Neuronal stem cell (in vitro differentiated cells): ENCODE measurements at regions not wholly inside any gene's neighbourhood (a gene's known extent, or its start where the extent isn't known, plus 50 kb on each side); places are given as distances from the start of the nearest gene placed in this dataset.

Source experiments
- DNase-seq: peaks from one replicate; pipeline ENCODE4 v3.0.0-alpha.2; 2013; ENCODE audit warnings: low spot score
- H2AFZ ChIP-seq: one replicate; pipeline ENCODE4 v1.6.1; 2013; ENCODE audit warnings: mild to moderate bottlenecking, low read length, inconsistent platforms
- H2AK5ac ChIP-seq: 2 replicates; pipeline ENCODE4 v1.6.1; 2013; ENCODE audit warnings: low read depth, mild to moderate bottlenecking, inconsistent platforms, low read length, moderate library complexity, mixed read lengths
- H2BK120ac ChIP-seq: 2 replicates; pipeline ENCODE4 v1.6.1; 2013; ENCODE audit warnings: low read depth, mild to moderate bottlenecking, inconsistent platforms, low read length, moderate library complexity, mixed read lengths
- H2BK12ac ChIP-seq: one replicate; pipeline ENCODE4 v1.6.1; 2013; ENCODE audit warnings: low read length, inconsistent platforms
- H2BK15ac ChIP-seq: 2 replicates; pipeline ENCODE4 v1.6.1; 2013; ENCODE audit warnings: mild to moderate bottlenecking, low read length, inconsistent platforms, mixed read lengths
- H2BK5ac ChIP-seq: one replicate; pipeline ENCODE4 v1.6.1; 2013; ENCODE audit warnings: inconsistent platforms, mild to moderate bottlenecking, low read length, moderate library complexity
- H3K14ac ChIP-seq: one replicate; pipeline ENCODE4 v1.6.1; 2013; ENCODE audit warnings: low read length, inconsistent platforms
- H3K18ac ChIP-seq: 2 replicates; pipeline ENCODE4 v1.6.1; 2013; ENCODE audit warnings: low read length, inconsistent platforms
- H3K23ac ChIP-seq: 2 replicates; pipeline ENCODE4 v1.6.1; 2013; ENCODE audit warnings: low read depth, mild to moderate bottlenecking, mixed read lengths, low read length, inconsistent platforms; ENCODE audit not compliant: poor library complexity
- H3K27ac ChIP-seq: replicated peaks from 3 replicates; pipeline ENCODE4 v1.5.1; 2013; ENCODE audit warnings: low read length, inconsistent platforms
- H3K27me3 ChIP-seq, 3 experiments: 2 replicates each; pipeline ENCODE4 v1.6.1; 2013; ENCODE audit warnings: low read length in 3 of 3, mild to moderate bottlenecking in 2 of 3, inconsistent platforms in 1 of 3, low read depth in 1 of 3, mixed read lengths in 1 of 3, moderate library complexity in 1 of 3; ENCODE audit not compliant: control insufficient read depth in 3 of 3, insufficient read depth in 3 of 3
- H3K36me3 ChIP-seq, 2 donors: replicated peaks in 1 of 2; 2 replicates each; pipeline ENCODE4 v1.6.1; 2013; ENCODE audit warnings: low read length in 2 of 2; ENCODE audit not compliant: control insufficient read depth in 2 of 2, insufficient read depth in 2 of 2
- H3K4ac ChIP-seq: 2 replicates; pipeline ENCODE4 v1.6.1; 2013; ENCODE audit warnings: inconsistent platforms, mild to moderate bottlenecking, low read length, moderate library complexity
- H3K4me1 ChIP-seq, 2 donors: 1 replicate in 1 of 2; 2 replicates in 1 of 2; pipeline ENCODE4 v1.6.1; 2013; ENCODE audit warnings: low read length in 2 of 2, low read depth in 1 of 2; ENCODE audit not compliant: control insufficient read depth in 2 of 2, insufficient read depth in 1 of 2
- H3K4me2 ChIP-seq: one replicate; pipeline ENCODE4 v1.6.1; 2013; ENCODE audit warnings: mild to moderate bottlenecking, low read length, inconsistent platforms; ENCODE audit not compliant: insufficient read depth, poor library complexity, severe bottlenecking
- H3K4me3 ChIP-seq, 2 donors: 2 replicates each; pipeline ENCODE4 v1.5.1; 2013; ENCODE audit warnings: low read length in 2 of 2, mild to moderate bottlenecking in 2 of 2, inconsistent platforms in 1 of 2, moderate library complexity in 1 of 2
- H3K79me1 ChIP-seq: one replicate; pipeline ENCODE4 v1.6.1; 2013; ENCODE audit warnings: low read depth, mild to moderate bottlenecking, inconsistent platforms, low read length, moderate library complexity
- H3K9ac ChIP-seq: one replicate; pipeline ENCODE4 v1.6.1; 2013; ENCODE audit warnings: mild to moderate bottlenecking, low read depth, low read length, inconsistent platforms; ENCODE audit not compliant: poor library complexity
- H3K9me3 ChIP-seq, 2 donors: replicated peaks in 1 of 2; 2 replicates each; pipeline versions ENCODE3 to v1.6.1; 2013; ENCODE audit warnings: low read length in 2 of 2, mild to moderate bottlenecking in 2 of 2, inconsistent platforms in 1 of 2, low read depth in 1 of 2, mixed read lengths in 1 of 2, moderate library complexity in 1 of 2; ENCODE audit not compliant: control insufficient read depth in 2 of 2, insufficient read depth in 1 of 2
- H4K8ac ChIP-seq: one replicate; pipeline ENCODE4 v1.6.1; 2013; ENCODE audit warnings: low read depth, mild to moderate bottlenecking, inconsistent platforms, low read length, moderate library complexity
- H4K91ac ChIP-seq: one replicate; pipeline ENCODE4 v1.6.1; 2013; ENCODE audit warnings: low read length, low read depth, mild to moderate bottlenecking, inconsistent platforms; ENCODE audit not compliant: poor library complexity
- WGBS, 2 donors: extraction: QIAGEN DNeasy Blood & Tissue Kit; methylation state at CpG; one replicate each; pipeline ENCODE4 v1.1.7; 2013; ENCODE audit warnings: missing lambda C conversion rate in 2 of 2, mixed read lengths in 1 of 2; ENCODE audit not compliant: insufficient read length in 2 of 2, insufficient replicate concordance in 1 of 2; ENCODE audit errors: extremely low coverage in 2 of 2; 5-methylcytosine and 5-hydroxymethylcytosine counted together

DNA sequence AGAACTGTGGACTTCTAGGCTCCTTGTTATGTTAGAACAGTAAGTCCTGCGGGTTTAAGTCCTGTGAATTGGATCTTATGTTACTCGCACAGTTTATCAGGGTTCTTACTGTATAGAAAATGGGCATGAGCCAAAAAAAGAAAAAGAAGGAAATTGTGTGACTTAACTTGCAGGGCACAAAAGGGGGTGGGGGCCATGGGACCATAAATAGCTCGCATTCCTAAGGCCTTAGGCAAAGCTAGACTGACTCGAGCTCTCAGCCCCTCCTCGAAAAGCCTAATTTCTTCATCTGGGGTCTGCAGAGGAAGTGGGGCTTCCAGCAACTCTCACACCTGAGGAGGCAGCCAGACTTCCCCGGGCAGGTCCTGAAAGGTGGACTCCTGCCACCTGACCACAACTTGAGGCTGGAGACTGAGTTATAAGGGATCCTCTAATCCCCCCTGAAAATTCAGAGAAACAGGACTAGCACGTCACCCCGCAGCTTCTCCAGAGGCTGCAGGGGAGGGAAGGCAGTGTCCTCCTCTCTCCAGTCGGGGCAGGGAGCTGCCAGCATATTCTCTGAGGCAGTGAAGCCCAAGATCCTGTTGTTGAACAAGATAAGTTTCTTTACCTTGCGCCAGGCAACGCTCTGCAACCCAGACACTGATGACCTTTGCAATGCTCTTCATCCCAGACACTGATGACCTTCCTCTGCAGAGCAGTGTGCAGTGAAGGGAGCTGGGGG is 280.5 kb downstream of the PCNX1 start:
- Histone ChIP-seq H4K8ac (no peak overlapping the region), H2AK5ac (peak overlapping the region; percentile 53), H3K9ac (no peak overlapping the region), H2BK5ac (no peak overlapping the region), H3K9me3 (peaks cover 0 to 6% of the 10 kb centered on the region in 2 donors), H4K91ac (no peak overlapping the region), H3K23ac (no peak overlapping the region), H3K4me1 (peaks cover 8% of the 10 kb centered on the region in 2 donors), H3K79me1 (no peaks in the 10 kb centered on the region), H3K36me3 (no peaks in the 10 kb centered on the region), H3K14ac (no peak overlapping the region), H3K27ac (no peak overlapping the region), H3K4ac (no peak overlapping the region), H2BK15ac (no peak overlapping the region), H3K4me2 (no peak overlapping the region), H3K18ac (peak overlapping the region; percentile 54), H3K4me3 (no peak overlapping the region), H3K27me3 (no peaks in the 10 kb centered on the region), H2AFZ (no peak overlapping the region), H2BK120ac (no peak overlapping the region), H2BK12ac (no peak overlapping the region)
- no CpG with 5 or more reads among the region's 11 CpGs for WGBS, 2 donors
- DNase-seq = no peak

DNA sequence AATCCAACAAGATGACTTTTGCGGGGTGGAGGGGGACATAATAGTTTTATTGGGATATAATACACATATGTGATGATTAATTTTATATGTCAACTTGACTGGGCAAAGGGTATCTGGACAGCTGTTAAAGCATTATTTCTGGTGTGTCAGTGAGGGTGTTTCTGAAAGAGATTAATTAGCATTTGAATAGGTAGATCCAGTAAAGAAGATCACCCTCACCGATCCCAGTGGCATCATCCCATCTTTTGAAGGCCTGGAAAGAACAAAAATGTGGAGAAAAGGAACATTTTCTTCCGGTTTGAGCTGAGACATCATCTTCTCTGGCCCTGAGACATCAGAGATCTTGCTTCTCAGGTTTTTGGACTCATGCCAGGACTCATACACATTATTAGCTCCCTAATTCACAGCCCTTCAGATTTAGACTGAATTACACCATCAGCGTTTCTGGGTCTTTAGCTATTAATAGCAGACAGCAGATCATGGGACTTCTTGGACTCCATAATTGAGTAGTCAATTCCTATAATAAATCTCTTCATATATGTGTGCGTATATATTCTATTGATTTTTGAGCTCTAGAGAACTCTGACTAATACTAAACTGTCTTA is 283.6 kb downstream of the PCNX1 start:
- Histone ChIP-seq H2BK12ac (no peak overlapping the region), H3K4me1 (peaks cover 8 to 11% of the 10 kb centered on the region in 2 donors), H3K4me2 (no peak overlapping the region), H3K9me3 (peaks cover 0 to 6% of the 10 kb centered on the region in 2 donors), H3K9ac (no peak overlapping the region), H3K27ac (no peak overlapping the region), H3K27me3 (no peaks in the 10 kb centered on the region), H3K79me1 (no peaks in the 10 kb centered on the region), H3K23ac (no peak overlapping the region), H3K36me3 (no peaks in the 10 kb centered on the region), H2AK5ac (no peak overlapping the region), H2BK5ac (no peak overlapping the region), H3K18ac (no peak overlapping the region), H3K14ac (no peak overlapping the region), H2BK15ac (no peak overlapping the region), H2AFZ (peak overlapping the region; percentile 37), H4K91ac (no peak overlapping the region), H3K4ac (no peak overlapping the region), H3K4me3 (no peak overlapping the region), H4K8ac (no peak overlapping the region), H2BK120ac (no peak overlapping the region)
- no peak for DNase-seq
- WGBS, 2 donors = no CpG with 5 or more reads among the region's 5 CpGs

DNA sequence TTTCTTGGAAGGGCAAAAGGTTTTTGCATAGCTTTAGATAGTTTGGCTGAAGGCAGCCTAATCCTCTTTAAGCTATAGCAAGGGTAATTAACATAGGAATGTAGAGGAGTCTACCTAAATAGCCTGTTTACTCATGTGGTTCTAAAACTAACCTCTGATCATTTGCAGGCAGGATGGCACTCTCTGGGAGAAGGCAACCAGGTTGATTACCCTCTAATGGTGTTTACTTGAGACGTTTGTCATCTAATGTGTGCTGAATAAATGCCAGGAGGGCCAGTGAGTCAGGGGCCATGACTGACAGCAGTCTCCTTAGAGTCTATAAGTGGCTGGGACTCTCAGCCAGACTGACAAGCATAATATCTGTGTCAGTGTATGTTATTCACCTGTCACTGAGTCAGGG is 286.4 kb downstream of the PCNX1 start:
- no peak overlapping the region for H2AFZ ChIP-seq
- H3K27me3 ChIP-seq = no peaks in the 10 kb centered on the region
- H2BK5ac ChIP-seq = no peak overlapping the region
- no peak overlapping the region for H2BK120ac ChIP-seq
- H3K4me2 ChIP-seq = no peak overlapping the region
- H3K23ac ChIP-seq = no peak overlapping the region
- H3K4me1 ChIP-seq = peaks cover 3 to 8% of the 10 kb centered on the region in 2 donors
- H4K91ac ChIP-seq = no peak overlapping the region
- H3K27ac ChIP-seq = no peak overlapping the region
- H2BK15ac ChIP-seq = no peak overlapping the region
- no peak overlapping the region for H2BK12ac ChIP-seq
- H2AK5ac ChIP-seq = no peak overlapping the region
- H3K79me1 ChIP-seq = no peaks in the 10 kb centered on the region
- no peaks in the 10 kb centered on the region for H3K36me3 ChIP-seq
- no peak overlapping the region for H3K9ac ChIP-seq
- no peak overlapping the region for H3K14ac ChIP-seq
- WGBS, 2 donors = no CpG with 5 or more reads among the region's 1 CpG
- DNase-seq = no peak
- H3K9me3 ChIP-seq = no peaks in the 10 kb centered on the region
- H3K18ac ChIP-seq = no peak overlapping the region
- no peak overlapping the region for H4K8ac ChIP-seq
- no peak overlapping the region for H3K4ac ChIP-seq
- no peak overlapping the region for H3K4me3 ChIP-seq

DNA sequence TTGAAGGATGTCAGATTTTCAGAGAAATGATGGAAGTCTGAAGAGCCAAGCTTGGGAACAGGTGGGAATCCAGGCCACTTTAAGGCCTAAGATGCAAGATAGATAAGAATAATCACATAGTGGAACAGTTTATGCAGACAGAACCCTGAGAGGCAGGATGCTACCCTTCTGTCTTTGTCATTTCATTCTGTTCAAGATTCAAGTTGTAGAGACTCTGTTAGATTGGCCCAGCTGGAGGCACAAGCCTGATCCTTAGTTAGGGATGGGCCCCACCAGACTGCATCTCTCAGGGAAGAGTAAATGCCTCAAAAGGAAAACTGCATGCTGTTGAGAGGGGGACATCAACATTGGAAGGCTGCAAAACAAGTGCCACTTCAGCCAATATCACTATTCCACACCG is 287.0 kb downstream of the PCNX1 start:
- no peak overlapping the region for H3K23ac ChIP-seq
- H3K79me1 ChIP-seq = no peaks in the 10 kb centered on the region
- DNase-seq = no peak
- H3K14ac ChIP-seq = no peak overlapping the region
- H2BK12ac ChIP-seq = no peak overlapping the region
- no peak overlapping the region for H2AFZ ChIP-seq
- WGBS, 2 donors = no CpG with 5 or more reads among the region's 1 CpG
- H3K4ac ChIP-seq = no peak overlapping the region
- no peak overlapping the region for H2BK5ac ChIP-seq
- H3K27ac ChIP-seq = no peak overlapping the region
- no peak overlapping the region for H3K18ac ChIP-seq
- H3K9ac ChIP-seq = no peak overlapping the region
- H3K4me2 ChIP-seq = no peak overlapping the region
- no peak overlapping the region for H2BK15ac ChIP-seq
- H3K4me1 ChIP-seq = peaks cover 3 to 8% of the 10 kb centered on the region in 2 donors
- no peaks in the 10 kb centered on the region for H3K27me3 ChIP-seq
- H3K9me3 ChIP-seq = no peaks in the 10 kb centered on the region
- no peaks in the 10 kb centered on the region for H3K36me3 ChIP-seq
- H4K91ac ChIP-seq = no peak overlapping the region
- no peak overlapping the region for H3K4me3 ChIP-seq
- no peak overlapping the region for H4K8ac ChIP-seq
- H2AK5ac ChIP-seq = no peak overlapping the region
- no peak overlapping the region for H2BK120ac ChIP-seq
